ENCODE measurements at regions not wholly inside any gene's neighbourhood (a gene's known extent, or its start where the extent isn't known, plus 50 kb on each side); places are given as distances from the start of the nearest gene placed in this dataset.
"Not testable (repeated sequence)": the region's sequence is repeated elsewhere in the genome, so short reads cannot be mapped to it uniquely, and the experiment has no call there.

GRCh38 chr3:135564696-135565095 is 400.8 kb upstream of the PPP2R3A start:
- Histone ChIP-seq H3K4me3 (ENCODE audit: low read depth, low read length) (no peak overlapping the region), H3K9ac (ENCODE audit: low read depth, low read length) (no peak overlapping the region), H3K9me3 (ENCODE audit: control insufficient read depth, insufficient read depth, low read length) (no peaks in the 10 kb centered on the region), H3K36me3 (ENCODE audit: control insufficient read depth, insufficient read depth, low read length) (no peaks in the 10 kb centered on the region), H3K27me3 (ENCODE audit: control insufficient read depth, insufficient read depth, low read length) (no peaks in the 10 kb centered on the region), H3K4me1 (ENCODE audit: control insufficient read depth, insufficient read depth, low read length) (no peaks in the 10 kb centered on the region)

- no peaks in the 10 kb centered on the region for H3K4me1 ChIP-seq (ENCODE audit: control insufficient read depth, insufficient read depth, low read length)
- H3K4me3 ChIP-seq (ENCODE audit: low read depth, low read length) = no peak overlapping the region
- H3K36me3 ChIP-seq (ENCODE audit: control insufficient read depth, insufficient read depth, low read length) = no peaks in the 10 kb centered on the region
- no peak overlapping the region for H3K9ac ChIP-seq (ENCODE audit: low read depth, low read length)
- H3K9me3 ChIP-seq (ENCODE audit: control insufficient read depth, insufficient read depth, low read length) = no peaks in the 10 kb centered on the region
- no peaks in the 10 kb centered on the region for H3K27me3 ChIP-seq (ENCODE audit: control insufficient read depth, insufficient read depth, low read length)
Observed at GRCh38 chr3:135565546-135565945, 400.0 kb upstream of the PPP2R3A start.

GRCh38 chr3:135567223-135567622 is 398.3 kb upstream of the PPP2R3A start:
- Histone ChIP-seq H3K4me3 (ENCODE audit: low read depth, low read length) (no peak overlapping the region), H3K36me3 (ENCODE audit: control insufficient read depth, insufficient read depth, low read length) (no peaks in the 10 kb centered on the region), H3K27me3 (ENCODE audit: control insufficient read depth, insufficient read depth, low read length) (no peaks in the 10 kb centered on the region), H3K9ac (ENCODE audit: low read depth, low read length) (no peak overlapping the region), H3K9me3 (ENCODE audit: control insufficient read depth, insufficient read depth, low read length) (no peaks in the 10 kb centered on the region), H3K4me1 (ENCODE audit: control insufficient read depth, insufficient read depth, low read length) (no peaks in the 10 kb centered on the region)

- H3K9ac ChIP-seq (ENCODE audit: low read depth, low read length) = no peak overlapping the region
- no peaks in the 10 kb centered on the region for H3K36me3 ChIP-seq (ENCODE audit: control insufficient read depth, insufficient read depth, low read length)
- H3K4me3 ChIP-seq (ENCODE audit: low read depth, low read length) = no peak overlapping the region
- no peaks in the 10 kb centered on the region for H3K9me3 ChIP-seq (ENCODE audit: control insufficient read depth, insufficient read depth, low read length)
- no peaks in the 10 kb centered on the region for H3K4me1 ChIP-seq (ENCODE audit: control insufficient read depth, insufficient read depth, low read length)
- no peaks in the 10 kb centered on the region for H3K27me3 ChIP-seq (ENCODE audit: control insufficient read depth, insufficient read depth, low read length)
Observed at GRCh38 chr3:135576751-135577150, 388.8 kb upstream of the PPP2R3A start.

- H3K9me3 ChIP-seq (ENCODE audit: control insufficient read depth, insufficient read depth, low read length) = no peaks in the 10 kb centered on the region
- no peaks in the 10 kb centered on the region for H3K36me3 ChIP-seq (ENCODE audit: control insufficient read depth, insufficient read depth, low read length)
- no peak overlapping the region for H3K4me3 ChIP-seq (ENCODE audit: low read depth, low read length)
- no peaks in the 10 kb centered on the region for H3K27me3 ChIP-seq (ENCODE audit: control insufficient read depth, insufficient read depth, low read length)
- no peak overlapping the region for H3K9ac ChIP-seq (ENCODE audit: low read depth, low read length)
- no peaks in the 10 kb centered on the region for H3K4me1 ChIP-seq (ENCODE audit: control insufficient read depth, insufficient read depth, low read length)
Observed at GRCh38 chr3:135581806-135582205, 383.7 kb upstream of the PPP2R3A start.

GRCh38 chr3:135582800-135583199 is 382.7 kb upstream of the PPP2R3A start:
- H3K9me3 ChIP-seq (ENCODE audit: control insufficient read depth, insufficient read depth, low read length) = no peaks in the 10 kb centered on the region
- no peak overlapping the region for H3K9ac ChIP-seq (ENCODE audit: low read depth, low read length)

GRCh38 chr3:135596563-135596962 is 369.0 kb upstream of the PPP2R3A start:
- peaks cover 5% of the 10 kb centered on the region for H3K4me1 ChIP-seq (ENCODE audit: control insufficient read depth, insufficient read depth, low read length)
- no peaks in the 10 kb centered on the region for H3K9me3 ChIP-seq (ENCODE audit: control insufficient read depth, insufficient read depth, low read length)
- no peak overlapping the region for H3K9ac ChIP-seq (ENCODE audit: low read depth, low read length)
- H3K36me3 ChIP-seq (ENCODE audit: control insufficient read depth, insufficient read depth, low read length) = no peaks in the 10 kb centered on the region
- H3K4me3 ChIP-seq (ENCODE audit: low read depth, low read length) = no peak overlapping the region
- no peaks in the 10 kb centered on the region for H3K27me3 ChIP-seq (ENCODE audit: control insufficient read depth, insufficient read depth, low read length)

More at GRCh38 chr3:135582800-135583199, 382.7 kb upstream of the PPP2R3A start:
- no peaks in the 10 kb centered on the region for H3K27me3 ChIP-seq (ENCODE audit: control insufficient read depth, insufficient read depth, low read length)
- H3K4me3 ChIP-seq (ENCODE audit: low read depth, low read length) = no peak overlapping the region
- H3K36me3 ChIP-seq (ENCODE audit: control insufficient read depth, insufficient read depth, low read length) = no peaks in the 10 kb centered on the region
- H3K4me1 ChIP-seq (ENCODE audit: control insufficient read depth, insufficient read depth, low read length) = no peaks in the 10 kb centered on the region

- Histone ChIP-seq H3K4me1 (ENCODE audit: control insufficient read depth, insufficient read depth, low read length) (peaks cover 5% of the 10 kb centered on the region), H3K9ac (ENCODE audit: low read depth, low read length) (no peak overlapping the region), H3K4me3 (ENCODE audit: low read depth, low read length) (no peak overlapping the region), H3K36me3 (ENCODE audit: control insufficient read depth, insufficient read depth, low read length) (no peaks in the 10 kb centered on the region), H3K9me3 (ENCODE audit: control insufficient read depth, insufficient read depth, low read length) (no peaks in the 10 kb centered on the region), H3K27me3 (ENCODE audit: control insufficient read depth, insufficient read depth, low read length) (no peaks in the 10 kb centered on the region)
Observed at GRCh38 chr3:135597855-135598254, 367.7 kb upstream of the PPP2R3A start.

GRCh38 chr3:135598597-135598996 is 366.9 kb upstream of the PPP2R3A start:
- no peaks in the 10 kb centered on the region for H3K36me3 ChIP-seq (ENCODE audit: control insufficient read depth, insufficient read depth, low read length)

GRCh38 chr3:135604512-135604911 is 361.0 kb upstream of the PPP2R3A start:
- H3K27me3 ChIP-seq (ENCODE audit: control insufficient read depth, insufficient read depth, low read length); H3K4me1 ChIP-seq (ENCODE audit: control insufficient read depth, insufficient read depth, low read length); H3K9ac ChIP-seq (ENCODE audit: low read depth, low read length); H3K4me3 ChIP-seq (ENCODE audit: low read depth, low read length); H3K36me3 ChIP-seq (ENCODE audit: control insufficient read depth, insufficient read depth, low read length); H3K9me3 ChIP-seq (ENCODE audit: control insufficient read depth, insufficient read depth, low read length): not testable (repeated sequence)

More at GRCh38 chr3:135598597-135598996, 366.9 kb upstream of the PPP2R3A start:
- Histone ChIP-seq H3K4me1 (ENCODE audit: control insufficient read depth, insufficient read depth, low read length) (peaks cover 5% of the 10 kb centered on the region), H3K27me3 (ENCODE audit: control insufficient read depth, insufficient read depth, low read length) (no peaks in the 10 kb centered on the region), H3K9me3 (ENCODE audit: control insufficient read depth, insufficient read depth, low read length) (no peaks in the 10 kb centered on the region), H3K9ac (ENCODE audit: low read depth, low read length) (no peak overlapping the region), H3K4me3 (ENCODE audit: low read depth, low read length) (no peak overlapping the region)

GRCh38 chr3:135618123-135618522 is 347.4 kb upstream of the PPP2R3A start:
- no peaks in the 10 kb centered on the region for H3K27me3 ChIP-seq (ENCODE audit: control insufficient read depth, insufficient read depth, low read length)
- H3K36me3 ChIP-seq (ENCODE audit: control insufficient read depth, insufficient read depth, low read length) = no peaks in the 10 kb centered on the region
- H3K4me1 ChIP-seq (ENCODE audit: control insufficient read depth, insufficient read depth, low read length) = no peaks in the 10 kb centered on the region
- H3K9ac ChIP-seq (ENCODE audit: low read depth, low read length) = no peak overlapping the region
- no peak overlapping the region for H3K4me3 ChIP-seq (ENCODE audit: low read depth, low read length)
- H3K9me3 ChIP-seq (ENCODE audit: control insufficient read depth, insufficient read depth, low read length) = no peaks in the 10 kb centered on the region

- Histone ChIP-seq H3K9me3 (ENCODE audit: control insufficient read depth, insufficient read depth, low read length) (no peaks in the 10 kb centered on the region), H3K27me3 (ENCODE audit: control insufficient read depth, insufficient read depth, low read length) (no peaks in the 10 kb centered on the region), H3K36me3 (ENCODE audit: control insufficient read depth, insufficient read depth, low read length) (no peaks in the 10 kb centered on the region), H3K9ac (ENCODE audit: low read depth, low read length) (no peak overlapping the region), H3K4me3 (ENCODE audit: low read depth, low read length) (no peak overlapping the region), H3K4me1 (ENCODE audit: control insufficient read depth, insufficient read depth, low read length) (no peaks in the 10 kb centered on the region)
Observed at GRCh38 chr3:135621184-135621920, 344.2 kb upstream of the PPP2R3A start.
